ENCODE measurements at regions not wholly inside any gene's neighbourhood (a gene's known extent, or its start where the extent isn't known, plus 50 kb on each side); places are given as distances from the start of the nearest gene placed in this dataset.

- TF ChIP-seq, protein P1, sequence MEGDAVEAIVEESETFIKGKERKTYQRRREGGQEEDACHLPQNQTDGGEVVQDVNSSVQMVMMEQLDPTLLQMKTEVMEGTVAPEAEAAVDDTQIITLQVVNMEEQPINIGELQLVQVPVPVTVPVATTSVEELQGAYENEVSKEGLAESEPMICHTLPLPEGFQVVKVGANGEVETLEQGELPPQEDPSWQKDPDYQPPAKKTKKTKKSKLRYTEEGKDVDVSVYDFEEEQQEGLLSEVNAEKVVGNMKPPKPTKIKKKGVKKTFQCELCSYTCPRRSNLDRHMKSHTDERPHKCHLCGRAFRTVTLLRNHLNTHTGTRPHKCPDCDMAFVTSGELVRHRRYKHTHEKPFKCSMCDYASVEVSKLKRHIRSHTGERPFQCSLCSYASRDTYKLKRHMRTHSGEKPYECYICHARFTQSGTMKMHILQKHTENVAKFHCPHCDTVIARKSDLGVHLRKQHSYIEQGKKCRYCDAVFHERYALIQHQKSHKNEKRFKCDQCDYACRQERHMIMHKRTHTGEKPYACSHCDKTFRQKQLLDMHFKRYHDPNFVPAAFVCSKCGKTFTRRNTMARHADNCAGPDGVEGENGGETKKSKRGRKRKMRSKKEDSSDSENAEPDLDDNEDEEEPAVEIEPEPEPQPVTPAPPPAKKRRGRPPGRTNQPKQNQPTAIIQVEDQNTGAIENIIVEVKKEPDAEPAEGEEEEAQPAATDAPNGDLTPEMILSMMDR (IDR thresholded peaks at IDR 0.05): no peak
- no peak for TF ChIP-seq POLR2AphosphoS5 (IDR thresholded peaks at IDR 0.05)
Measured at GRCh38 chr16:73543331-73543969, 495.5 kb upstream of the ZFHX3 start.
